NCI-H82 treated with DMSO at 0.1 percent for 48 hours (cell line): ENCODE measurements at regions not wholly inside any gene's neighbourhood (a gene's known extent, or its start where the extent isn't known, plus 50 kb on each side); places are given as distances from the start of the nearest gene placed in this dataset.

Experiments used
- DNase-seq: peaks from one replicate; lab custom pipeline; 2025; ENCODE audit not compliant: unreplicated experiment; lab: John Stamatoyannopoulos, UW

GRCh38 chr6:78565997-78566396 is 301.4 kb upstream of the IRAK1BP1 start:
- no peak for DNase-seq

- DNase-seq, result no peak
Measured at GRCh38 chr6:78570044-78570443, 297.3 kb upstream of the IRAK1BP1 start.

- no peak for DNase-seq
Measured at GRCh38 chr6:78577585-78577984, 289.8 kb upstream of the IRAK1BP1 start.

- DNase-seq, result no peak
Measured at GRCh38 chr6:78578430-78578829, 288.9 kb upstream of the IRAK1BP1 start.

GRCh38 chr6:78580923-78581322 is 286.4 kb upstream of the IRAK1BP1 start:
- DNase-seq, result no peak

GRCh38 chr6:78583079-78583478 is 284.3 kb upstream of the IRAK1BP1 start:
- DNase-seq, result no peak

- no peak for DNase-seq
Measured at GRCh38 chr6:78589436-78589835, 277.9 kb upstream of the IRAK1BP1 start.

- DNase-seq, result no peak
Measured at GRCh38 chr6:78593898-78594667, 273.3 kb upstream of the IRAK1BP1 start.

- no peak for DNase-seq
Measured at GRCh38 chr6:78594668-78595066, 272.7 kb upstream of the IRAK1BP1 start.

GRCh38 chr6:78597966-78598365 is 269.4 kb upstream of the IRAK1BP1 start:
- DNase-seq, result no peak

- DNase-seq, result no peak
Measured at GRCh38 chr6:78598966-78599365, 268.4 kb upstream of the IRAK1BP1 start.

GRCh38 chr6:78599526-78599925 is 267.8 kb upstream of the IRAK1BP1 start:
- DNase-seq, result no peak

GRCh38 chr6:78605909-78606446 is 261.4 kb upstream of the IRAK1BP1 start:
- no peak for DNase-seq

- DNase-seq, result no peak
Measured at GRCh38 chr6:78607189-78607588, 260.2 kb upstream of the IRAK1BP1 start.

- DNase-seq, result no peak
Measured at GRCh38 chr6:78611102-78611620, 256.2 kb upstream of the IRAK1BP1 start.

- no peak for DNase-seq
Measured at GRCh38 chr6:78611886-78612480, 255.4 kb upstream of the IRAK1BP1 start.

- DNase-seq, result no peak
Measured at GRCh38 chr6:78614961-78615360, 252.4 kb upstream of the IRAK1BP1 start.

GRCh38 chr6:78615430-78615904 is 251.9 kb upstream of the IRAK1BP1 start:
- no peak for DNase-seq

GRCh38 chr6:78618970-78619369 is 248.4 kb upstream of the IRAK1BP1 start:
- DNase-seq, result no peak

- DNase-seq, result no peak
Measured at GRCh38 chr6:78623554-78623953, 243.8 kb upstream of the IRAK1BP1 start.

- no peak for DNase-seq
Measured at GRCh38 chr6:78629154-78629721, 238.1 kb upstream of the IRAK1BP1 start.

- DNase-seq, result no peak
Measured at GRCh38 chr6:78629836-78630235, 237.5 kb upstream of the IRAK1BP1 start.
